ENCODE measurements at regions not wholly inside any gene's neighbourhood (a gene's known extent, or its start where the extent isn't known, plus 50 kb on each side); places are given as distances from the start of the nearest gene placed in this dataset.

DNA sequence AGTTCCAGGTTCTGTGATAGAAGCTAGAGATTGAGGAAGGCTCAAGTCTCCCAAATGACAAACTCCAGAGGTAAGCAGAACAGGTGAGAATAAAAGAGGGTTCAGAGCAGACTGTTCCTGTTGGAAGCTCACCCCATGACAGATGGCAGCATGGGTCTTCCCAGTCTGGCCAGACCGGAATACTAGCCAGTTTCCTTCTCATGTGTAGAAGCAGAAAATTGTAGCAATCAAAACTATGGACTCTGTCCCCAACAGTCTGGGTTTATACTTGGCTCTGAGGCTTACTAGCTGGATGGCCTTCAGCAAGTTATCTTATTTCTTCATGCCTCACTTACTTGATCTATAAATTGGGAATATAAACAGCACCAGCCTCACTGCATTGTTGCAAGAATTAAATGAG, 494.8 kb downstream of the MN1 start:
- TF ChIP-seq, protein P1, sequence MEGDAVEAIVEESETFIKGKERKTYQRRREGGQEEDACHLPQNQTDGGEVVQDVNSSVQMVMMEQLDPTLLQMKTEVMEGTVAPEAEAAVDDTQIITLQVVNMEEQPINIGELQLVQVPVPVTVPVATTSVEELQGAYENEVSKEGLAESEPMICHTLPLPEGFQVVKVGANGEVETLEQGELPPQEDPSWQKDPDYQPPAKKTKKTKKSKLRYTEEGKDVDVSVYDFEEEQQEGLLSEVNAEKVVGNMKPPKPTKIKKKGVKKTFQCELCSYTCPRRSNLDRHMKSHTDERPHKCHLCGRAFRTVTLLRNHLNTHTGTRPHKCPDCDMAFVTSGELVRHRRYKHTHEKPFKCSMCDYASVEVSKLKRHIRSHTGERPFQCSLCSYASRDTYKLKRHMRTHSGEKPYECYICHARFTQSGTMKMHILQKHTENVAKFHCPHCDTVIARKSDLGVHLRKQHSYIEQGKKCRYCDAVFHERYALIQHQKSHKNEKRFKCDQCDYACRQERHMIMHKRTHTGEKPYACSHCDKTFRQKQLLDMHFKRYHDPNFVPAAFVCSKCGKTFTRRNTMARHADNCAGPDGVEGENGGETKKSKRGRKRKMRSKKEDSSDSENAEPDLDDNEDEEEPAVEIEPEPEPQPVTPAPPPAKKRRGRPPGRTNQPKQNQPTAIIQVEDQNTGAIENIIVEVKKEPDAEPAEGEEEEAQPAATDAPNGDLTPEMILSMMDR (IDR thresholded peaks at IDR 0.05; ENCODE audit: control extremely low read depth in 1 of 3, insufficient read depth in 1 of 3, low read depth in 1 of 3, low read length in 3 of 3) = no peak
- no peak for TF ChIP-seq MAFK (IDR thresholded peaks at IDR 0.05; ENCODE audit: low read depth, low read length)
- TF ChIP-seq POLR2A (IDR thresholded peaks at IDR 0.05; ENCODE audit: control extremely low read depth in 1 of 2, low read depth in 2 of 2, low read length in 2 of 2) = no peak
- TF ChIP-seq SP1 (IDR thresholded peaks at IDR 0.05; ENCODE audit: low read depth, low read length) = no peak
- TF ChIP-seq CHD2 (IDR thresholded peaks at IDR 0.05; ENCODE audit: low read length) = no peak
- TF ChIP-seq EZH2 (IDR thresholded peaks at IDR 0.05; ENCODE audit: low read depth, low read length, severe bottlenecking) = no peak
- no peak for TF ChIP-seq CHD1 (IDR thresholded peaks at IDR 0.05; ENCODE audit: low read depth, low read length)
- no peak for TF ChIP-seq POLR2AphosphoS5 (IDR thresholded peaks at IDR 0.05; ENCODE audit: low read depth, low read length)
- no peak for TF ChIP-seq GABPA (IDR thresholded peaks at IDR 0.05; ENCODE audit: borderline replicate concordance, insufficient read depth, low read length)
- no peak for TF ChIP-seq JUND (IDR thresholded peaks at IDR 0.05; ENCODE audit: low read length)

Data from H1 (cell line).